ENCODE measurements at regions not wholly inside any gene's neighbourhood (a gene's known extent, or its start where the extent isn't known, plus 50 kb on each side); places are given as distances from the start of the nearest gene placed in this dataset.
"Not testable (repeated sequence)": the region's sequence is repeated elsewhere in the genome, so short reads cannot be mapped to it uniquely, and the experiment has no call there.

DNA sequence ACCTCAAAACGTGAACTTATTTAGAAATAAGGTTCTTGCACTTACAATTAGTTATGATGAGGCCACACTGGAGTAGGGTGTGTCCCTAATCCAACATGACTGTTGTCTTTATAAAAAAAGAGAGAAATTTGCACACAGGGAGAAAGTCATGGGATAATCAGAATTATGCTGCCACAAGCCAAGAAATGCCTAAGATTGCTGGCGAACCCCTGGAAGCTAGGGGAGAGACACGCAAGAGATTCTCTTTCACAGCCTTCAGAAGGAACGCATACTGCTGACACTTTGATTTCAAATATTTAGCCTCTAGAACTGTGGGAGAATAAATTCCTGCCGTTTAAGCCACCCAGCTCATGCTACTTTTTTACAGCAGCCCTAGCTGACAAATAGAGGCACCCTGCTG lies 138.3 kb downstream of the CCDC71L start:
- DNase-seq: no peak

DNA sequence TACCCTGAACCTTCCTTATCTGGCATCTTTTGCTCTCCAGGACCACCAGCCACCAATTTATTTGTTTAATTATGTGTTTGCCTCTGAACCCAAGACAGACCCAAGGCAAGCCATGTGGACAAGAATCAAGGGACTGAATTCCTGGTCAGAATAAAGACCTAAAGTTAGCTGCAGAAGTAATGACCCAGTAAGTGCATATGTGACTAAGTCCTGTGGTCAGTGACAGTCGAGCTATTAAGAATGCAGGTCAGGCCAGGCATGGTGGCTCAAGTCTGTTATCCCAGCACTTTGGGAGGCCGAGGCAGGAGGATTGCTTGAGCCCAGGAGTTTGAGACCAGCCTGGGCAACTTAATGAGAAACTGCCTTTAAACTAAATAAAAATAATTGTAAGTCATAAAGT lies 139.4 kb downstream of the CCDC71L start:
- DNase-seq: no peak

DNA sequence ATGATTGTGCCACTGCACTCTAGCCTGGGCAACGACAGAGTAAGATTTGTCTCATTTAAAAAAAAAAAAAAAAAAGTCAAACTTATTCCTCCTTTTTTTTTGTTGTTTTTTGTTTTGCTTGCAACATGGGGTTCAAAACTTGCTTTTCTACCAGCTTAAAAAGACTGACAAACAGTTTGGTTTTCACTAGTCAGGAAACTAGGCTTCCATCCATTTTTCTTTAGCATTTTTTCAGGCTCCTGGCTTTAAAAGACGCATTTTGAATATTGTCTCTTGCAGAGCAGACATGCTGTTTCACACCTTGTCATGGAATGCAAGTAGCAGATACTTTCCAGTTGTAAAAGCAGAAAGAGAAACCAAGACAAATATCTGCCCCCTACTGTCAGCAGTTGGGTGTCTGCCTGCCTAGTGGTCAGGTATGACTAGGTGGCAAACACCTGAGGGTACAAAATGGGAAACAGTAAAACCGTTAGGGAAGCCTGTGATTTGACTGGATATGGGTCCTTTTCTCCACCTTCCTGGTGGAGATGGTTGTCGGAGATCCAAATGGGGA lies 139.9 kb downstream of the CCDC71L start:
- DNase-seq: no peak

DNA sequence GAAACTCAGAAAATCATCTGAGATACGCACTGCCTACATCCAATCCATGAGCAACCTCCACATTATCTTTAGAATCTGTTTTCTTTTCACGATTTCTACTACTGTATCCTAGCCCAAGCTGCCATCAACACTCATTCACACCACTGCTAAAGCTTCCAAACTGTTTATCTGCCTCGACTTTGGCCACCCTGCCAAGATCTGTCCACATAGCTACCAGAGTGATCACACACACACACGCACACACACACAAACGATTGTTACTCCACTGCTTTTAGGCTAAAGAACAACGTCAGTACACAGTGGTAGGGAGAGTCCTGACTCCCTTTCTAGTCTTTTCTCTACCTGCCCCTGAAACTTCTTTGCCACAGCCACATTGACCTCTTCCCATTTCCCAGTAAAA lies 142.0 kb downstream of the CCDC71L start:
- no peak for DNase-seq

DNA sequence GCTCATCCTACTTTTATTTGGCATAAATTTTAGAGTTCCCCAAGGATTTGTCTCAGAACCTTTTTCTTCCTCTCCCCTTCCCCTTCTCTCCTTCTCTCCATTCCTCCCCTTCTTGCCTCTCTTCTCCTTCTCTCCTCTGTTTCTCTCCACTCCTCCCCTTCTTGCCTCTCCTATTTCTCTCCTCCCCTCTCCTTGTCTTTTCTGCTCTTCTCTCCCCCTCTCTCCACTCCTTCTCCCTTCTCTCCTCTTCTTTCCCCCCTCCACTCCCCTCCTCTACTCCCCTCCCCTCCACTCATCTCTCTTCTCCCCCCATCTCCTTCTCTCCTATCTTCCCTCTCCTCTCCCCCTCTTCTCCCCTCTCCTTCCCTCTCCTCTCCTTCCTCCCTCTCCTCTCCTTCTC lies 142.7 kb downstream of the CCDC71L start:
- DNase-seq: no peak

DNA sequence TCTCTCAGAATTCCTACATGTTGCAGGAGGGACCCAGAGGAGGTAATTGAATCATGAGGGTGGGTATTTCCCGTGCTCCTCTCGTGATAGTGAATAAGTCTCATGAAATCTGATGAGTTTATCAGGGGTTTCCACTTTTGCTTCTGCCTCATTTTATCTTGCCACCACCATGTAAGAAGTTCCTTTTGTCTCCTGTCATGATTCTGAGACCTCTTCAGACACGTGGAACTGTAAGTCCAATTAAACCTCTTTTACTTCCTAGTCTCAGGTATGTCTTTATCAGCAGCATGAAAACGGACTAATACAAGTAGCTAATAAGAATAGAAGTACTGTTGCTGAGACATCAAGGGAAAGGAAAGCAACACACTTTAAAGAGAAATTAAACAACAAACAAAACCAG lies 143.4 kb downstream of the CCDC71L start:
- no peak for DNase-seq

DNA sequence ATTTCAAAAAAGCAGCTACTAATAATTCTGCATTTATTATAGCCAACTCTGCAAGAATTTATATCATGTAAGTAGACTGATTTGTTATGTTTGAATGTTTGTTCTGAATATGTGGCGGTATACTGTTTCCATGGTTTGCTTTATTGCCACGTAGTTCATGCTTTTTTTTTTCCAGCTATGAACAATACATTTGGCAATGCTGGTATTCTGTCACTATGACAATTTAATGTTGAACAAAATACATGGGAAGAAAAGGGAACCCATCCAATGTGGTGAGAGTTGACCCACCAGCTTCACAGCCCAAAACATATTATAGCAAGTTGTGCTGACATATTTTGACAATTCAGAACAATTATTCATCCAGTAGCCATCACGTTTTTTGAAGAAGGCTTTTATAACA lies 145.6 kb downstream of the CCDC71L start:
- DNase-seq: no peak

DNA sequence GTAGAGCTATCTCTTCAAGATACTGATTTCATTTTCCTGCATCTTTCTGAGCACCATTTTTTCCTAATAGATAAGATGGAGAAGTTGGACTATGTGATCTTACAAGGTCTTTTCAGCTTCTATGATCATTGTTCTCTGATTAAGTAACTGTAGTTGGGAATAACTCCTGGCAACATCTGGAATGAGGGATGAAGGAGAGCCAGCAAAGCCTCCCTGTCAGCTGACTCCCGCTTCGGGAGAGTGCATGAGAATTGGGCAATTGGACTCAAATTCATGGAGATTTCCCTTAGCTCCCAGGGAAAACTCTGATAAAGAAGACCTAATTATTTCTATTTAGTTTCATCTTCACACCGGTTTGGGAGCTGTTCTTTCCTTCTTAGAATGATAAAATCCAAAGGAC lies 146.1 kb downstream of the CCDC71L start:
- DNase-seq: no peak

DNA sequence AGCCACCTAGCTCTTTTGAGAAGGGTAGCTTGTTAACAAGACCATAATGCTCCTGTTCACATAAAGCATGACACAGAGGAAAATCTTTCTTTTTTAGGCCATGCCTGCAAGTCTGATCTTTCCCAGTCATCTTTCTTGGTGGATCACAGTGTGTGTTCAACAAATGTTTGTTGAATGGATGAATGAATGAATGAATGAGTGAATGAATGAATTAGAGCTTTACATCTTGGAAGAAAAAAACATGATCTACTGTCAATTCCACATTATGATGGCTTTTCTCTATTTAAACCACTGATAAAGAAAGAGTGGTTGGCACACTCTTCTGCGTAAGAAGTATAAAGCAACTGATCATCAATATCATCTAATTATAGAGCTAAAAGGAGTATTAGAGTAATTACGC lies 148.7 kb downstream of the CCDC71L start:
- DNase-seq: no peak

DNA sequence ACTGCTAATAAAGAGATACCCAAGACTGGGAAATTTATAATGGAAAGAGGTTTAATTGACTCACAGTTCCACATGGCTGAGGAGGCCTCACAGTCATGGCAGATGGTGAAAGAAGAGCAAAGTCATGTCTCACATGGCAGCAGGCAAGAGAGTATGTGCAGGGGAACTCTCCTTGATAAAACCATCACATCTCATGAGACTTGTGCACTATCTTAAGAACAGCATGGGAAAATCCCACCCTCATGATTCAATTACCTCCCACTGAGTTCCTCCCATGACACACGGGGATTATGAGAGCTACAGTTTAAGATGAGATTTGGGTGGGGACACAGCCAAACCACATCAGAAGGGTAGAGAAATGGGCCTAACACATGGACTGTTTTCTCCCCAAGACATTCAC lies 156.3 kb downstream of the CCDC71L start:
- DNase-seq: no peak

DNA sequence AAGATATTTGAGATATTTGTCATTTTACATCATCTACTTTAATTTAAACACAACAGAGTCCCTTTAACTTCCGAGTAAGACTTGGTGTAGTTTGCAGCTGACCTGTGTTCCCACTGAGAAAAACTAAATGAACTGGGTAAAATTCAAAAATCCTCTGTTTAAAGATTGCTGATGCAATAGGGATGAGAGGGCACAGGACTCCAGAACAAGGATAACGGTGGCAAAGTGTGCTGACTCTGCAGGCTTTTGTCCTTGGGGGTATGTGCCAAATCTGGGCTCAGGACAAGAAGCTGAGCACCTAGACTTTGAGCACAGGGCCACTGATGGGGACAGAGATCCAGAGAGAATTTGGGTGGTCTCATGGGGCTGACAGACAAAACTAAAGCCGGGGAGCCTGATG lies 156.8 kb downstream of the CCDC71L start:
- DNase-seq: no peak

DNA sequence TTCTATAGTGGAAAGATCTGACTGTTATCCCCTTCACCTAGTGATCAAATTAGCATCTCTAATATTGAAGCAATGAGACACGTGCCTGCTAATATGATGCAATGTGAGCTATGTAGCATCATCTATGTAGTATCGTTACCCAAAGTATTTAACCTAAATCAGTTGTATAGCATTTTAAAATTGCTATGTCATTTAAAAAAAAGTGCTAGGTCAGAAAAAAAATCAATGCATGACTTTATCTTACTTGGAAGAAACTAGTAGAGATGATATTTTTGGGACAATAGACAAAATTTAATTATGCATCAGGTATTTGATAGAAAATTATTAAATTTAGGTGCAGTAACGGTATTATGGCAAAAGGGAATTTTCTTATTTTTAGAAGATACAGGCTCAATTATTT lies 157.3 kb downstream of the CCDC71L start:
- no peak for DNase-seq

DNA sequence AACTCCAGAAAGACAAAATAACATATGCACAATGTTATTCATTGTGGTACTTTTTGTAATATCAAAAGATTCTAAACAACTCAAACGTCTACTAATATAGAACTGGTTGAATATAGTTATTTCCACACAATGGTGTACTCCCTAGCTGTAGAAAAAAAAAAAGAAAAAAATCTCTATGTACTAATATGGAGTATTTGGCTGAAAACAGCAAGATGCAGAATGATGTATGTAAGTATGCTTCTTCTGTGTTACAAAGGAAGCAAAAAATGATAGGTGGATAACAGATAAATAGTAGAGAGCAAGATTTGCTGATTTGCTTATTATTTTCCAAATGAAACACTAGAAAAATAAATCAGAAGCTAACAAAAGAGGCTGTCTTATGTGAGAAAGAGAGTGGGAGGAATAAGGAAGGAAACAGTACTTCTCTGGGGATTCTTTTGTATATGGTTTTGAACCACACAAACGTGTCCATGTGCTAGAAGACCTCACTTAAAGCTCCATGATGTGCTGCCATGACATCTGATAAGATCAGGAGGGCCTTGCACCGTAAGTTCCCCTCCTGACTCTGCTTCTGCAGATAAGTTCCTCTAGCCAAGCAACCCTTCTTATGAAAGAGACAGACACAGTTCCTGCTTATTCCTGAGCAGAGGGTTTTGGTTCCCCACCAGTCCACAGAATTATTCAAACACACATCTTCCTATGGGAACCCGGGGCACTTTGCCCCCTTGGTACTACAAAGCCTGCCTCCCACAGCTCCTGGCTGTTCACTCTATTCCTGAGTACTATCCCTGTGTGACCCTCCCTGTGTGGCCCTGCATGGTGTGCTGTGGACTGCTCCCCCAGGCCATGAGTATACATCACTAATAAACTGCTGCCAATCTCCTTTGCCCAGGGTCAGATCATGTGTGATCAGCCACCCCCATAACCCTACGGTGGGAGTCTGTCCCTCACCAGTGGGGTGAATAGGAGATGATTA lies 159.1 kb downstream of the CCDC71L start:
- no peak for DNase-seq

DNA sequence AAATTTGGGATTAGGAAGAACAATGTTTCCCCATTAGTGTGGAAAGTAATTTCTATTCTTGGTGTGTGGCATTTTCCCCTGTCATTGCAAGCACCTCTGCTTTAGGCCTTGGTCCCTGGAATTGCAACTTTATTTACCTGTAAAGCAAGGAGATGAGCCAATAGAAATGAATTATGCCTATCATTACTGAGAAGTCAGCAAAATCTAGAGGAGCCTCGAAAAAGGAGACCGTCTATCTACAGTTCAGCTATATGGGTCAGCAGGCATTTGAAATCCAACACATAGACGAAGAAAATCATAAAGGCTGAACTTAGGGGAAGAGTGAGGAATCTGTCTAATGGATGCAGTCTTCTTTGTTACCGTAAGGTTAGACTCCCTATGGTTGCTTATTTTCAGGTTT lies 161.1 kb downstream of the CCDC71L start:
- no peak for DNase-seq

DNA sequence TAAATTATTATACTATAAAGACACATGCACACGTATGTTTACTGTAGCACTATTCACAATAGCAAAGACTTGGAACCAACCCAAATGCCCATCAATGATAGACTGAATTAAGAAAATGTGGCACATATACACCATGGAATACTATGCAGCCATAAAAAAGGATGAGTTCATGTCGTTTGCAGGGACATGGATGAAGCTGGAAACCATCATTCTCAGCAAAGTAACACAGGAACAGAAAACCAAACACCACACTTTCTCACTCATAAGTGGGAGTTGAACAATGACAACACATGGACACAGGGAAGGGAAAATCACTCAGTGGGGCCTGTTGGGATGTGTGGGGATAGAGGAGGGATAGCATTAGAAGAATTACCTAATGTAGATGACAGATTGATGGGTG lies 163.0 kb downstream of the CCDC71L start:
- DNase-seq: not testable (repeated sequence)

DNA sequence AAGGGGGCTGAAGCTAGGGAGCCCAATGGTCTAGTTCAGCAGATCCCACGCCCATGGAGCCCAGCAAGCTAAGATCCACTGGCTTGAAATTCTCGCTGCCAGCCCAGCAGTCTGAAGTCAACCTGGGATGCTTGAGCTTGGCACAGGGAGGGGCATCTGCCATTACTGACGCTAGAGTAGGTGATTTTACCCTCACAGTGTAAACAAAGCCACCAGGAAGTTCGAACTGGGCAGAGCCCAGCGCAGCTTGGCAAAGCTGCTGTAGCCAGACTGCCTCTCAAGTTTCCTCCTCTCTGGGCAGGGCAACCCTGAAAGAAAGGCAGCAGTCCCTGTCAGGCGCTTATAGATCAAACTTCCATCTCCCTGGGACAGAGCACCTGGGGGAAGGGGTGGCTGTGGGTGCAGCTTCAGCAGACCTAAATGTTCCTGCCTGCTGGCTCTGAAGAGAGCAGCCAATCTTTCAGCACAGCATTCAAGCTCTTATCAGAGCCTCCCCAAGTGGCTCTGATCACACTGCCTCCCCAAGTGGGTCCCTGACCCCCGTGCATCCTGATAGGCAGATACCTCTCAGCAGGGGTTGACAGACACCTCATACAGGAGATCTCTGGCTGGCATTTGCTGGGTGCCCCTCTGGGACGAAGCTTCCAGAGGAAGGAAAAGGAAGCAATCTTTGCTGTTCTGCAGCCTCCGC lies 167.8 kb downstream of the CCDC71L start:
- peak; percentile 5 for DNase-seq

DNA sequence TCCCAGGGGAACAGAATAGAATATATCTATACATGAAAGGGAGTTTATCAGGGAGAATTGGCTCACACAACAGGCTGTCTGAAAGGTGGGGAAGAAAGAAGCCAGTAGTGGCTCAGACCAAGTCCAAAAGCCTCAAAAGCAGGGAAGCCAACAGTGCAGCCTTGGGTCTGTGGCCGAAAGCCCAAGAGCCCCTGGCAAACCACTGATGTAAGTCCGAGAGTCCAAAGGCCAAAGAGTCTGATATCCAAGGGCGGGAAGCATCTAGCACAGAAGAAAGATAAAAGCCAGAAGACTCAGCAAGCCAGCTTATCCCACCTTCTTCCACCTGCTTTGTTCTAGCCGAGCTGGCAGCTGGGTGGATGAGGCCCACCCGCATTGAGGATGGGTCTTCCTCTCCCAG lies 172.5 kb downstream of the CCDC71L start:
- no peak for DNase-seq

DNA sequence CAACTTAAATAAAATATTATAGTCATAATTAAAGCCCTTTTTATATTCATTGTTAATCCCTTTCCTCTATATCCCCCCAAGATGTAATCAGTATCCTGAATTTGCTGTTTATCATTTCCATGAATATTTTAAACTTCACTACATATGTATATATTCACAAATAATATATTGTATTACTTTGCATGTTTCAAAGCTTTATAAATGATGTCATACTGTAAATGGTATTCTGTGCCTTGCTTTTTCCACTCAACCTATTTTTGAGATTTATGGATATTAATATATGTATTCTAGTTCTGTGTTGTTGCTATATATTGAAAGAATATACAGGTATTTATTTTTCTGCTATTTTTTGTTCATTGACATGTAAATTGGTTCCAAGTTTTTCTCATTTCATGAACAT lies 173.1 kb downstream of the CCDC71L start:
- DNase-seq: no peak

DNA sequence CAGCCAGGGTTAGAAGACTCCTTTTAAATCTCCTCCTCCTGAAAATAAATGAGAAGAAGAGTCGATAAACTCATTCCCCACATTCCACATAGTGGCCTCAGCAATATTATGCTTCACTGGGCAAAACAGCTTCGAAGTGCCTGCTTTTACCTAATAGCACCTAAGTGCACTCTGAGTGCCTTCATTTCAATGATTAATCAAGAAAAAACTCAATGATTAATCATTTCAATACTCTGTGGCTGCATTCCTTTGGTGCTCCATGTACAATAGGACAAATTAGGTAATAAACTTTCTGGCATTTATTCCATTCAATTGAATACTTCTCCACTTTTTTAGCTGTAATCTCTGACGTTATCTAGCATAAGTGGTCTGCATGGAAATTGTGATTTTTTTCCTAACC lies 174.6 kb downstream of the CCDC71L start:
- no peak for DNase-seq

DNA sequence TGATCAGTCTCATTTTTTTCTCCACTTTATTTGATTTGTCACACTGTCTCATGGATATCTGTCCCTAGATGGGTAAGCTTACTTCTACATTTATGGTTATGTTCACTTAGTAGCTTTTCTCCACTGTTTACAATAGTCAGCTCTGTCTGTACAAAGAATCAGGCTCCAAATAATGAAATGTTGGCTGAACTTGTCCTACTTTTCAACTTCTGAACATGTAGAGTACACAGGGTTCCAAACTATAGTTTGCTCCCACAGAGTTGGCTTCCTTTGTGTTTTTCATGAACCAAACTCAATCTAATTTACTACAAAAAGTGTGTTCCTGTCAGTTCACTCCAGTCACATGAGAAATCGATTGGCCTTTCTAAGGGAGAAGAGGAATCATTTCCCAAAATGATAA lies 175.0 kb downstream of the CCDC71L start:
- DNase-seq: no peak

DNA sequence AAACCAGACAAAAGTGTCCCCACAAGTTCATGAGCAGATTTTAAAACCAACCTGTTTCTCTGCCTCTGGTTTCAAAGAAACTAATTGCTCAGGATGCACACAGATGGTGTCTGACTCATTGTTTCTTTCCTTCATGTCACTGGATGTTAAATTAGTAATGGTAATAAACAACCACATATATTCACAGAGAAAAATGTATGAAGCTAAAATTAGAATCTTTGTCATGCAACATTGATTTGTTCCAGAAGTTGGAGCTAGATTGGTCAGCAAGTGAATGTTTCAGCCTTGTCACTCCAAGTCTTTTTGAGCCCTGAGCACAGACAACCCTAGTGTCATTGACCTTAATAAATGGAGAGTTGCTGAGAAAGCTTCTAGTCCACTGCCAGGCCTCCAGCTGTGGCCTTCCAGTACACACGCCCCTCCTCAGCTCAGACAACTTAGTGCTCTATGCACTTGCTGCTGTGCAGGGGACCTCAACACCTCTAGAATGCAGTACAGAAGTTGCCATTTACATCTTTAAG lies 175.9 kb downstream of the CCDC71L start:
- DNase-seq: no peak

DNA sequence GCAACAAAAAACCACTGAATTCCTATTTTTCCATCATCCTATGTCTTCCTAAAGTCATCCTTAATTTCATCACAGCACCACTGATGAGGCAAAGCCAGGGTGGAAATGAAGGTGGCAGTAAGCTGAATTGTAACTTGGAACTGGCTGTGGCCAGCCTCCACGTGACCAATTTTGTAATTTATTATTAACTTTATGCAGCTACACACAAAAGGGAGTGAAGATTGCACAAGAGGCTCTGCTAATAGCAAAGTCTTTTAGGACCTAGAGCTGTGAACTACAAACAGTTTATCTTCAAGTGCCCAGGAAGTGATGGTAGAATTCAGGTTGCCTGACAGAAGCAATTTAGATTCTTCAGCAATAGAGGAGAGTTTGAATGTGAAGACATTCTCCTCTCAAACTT lies 176.4 kb downstream of the CCDC71L start:
- DNase-seq: no peak

DNA sequence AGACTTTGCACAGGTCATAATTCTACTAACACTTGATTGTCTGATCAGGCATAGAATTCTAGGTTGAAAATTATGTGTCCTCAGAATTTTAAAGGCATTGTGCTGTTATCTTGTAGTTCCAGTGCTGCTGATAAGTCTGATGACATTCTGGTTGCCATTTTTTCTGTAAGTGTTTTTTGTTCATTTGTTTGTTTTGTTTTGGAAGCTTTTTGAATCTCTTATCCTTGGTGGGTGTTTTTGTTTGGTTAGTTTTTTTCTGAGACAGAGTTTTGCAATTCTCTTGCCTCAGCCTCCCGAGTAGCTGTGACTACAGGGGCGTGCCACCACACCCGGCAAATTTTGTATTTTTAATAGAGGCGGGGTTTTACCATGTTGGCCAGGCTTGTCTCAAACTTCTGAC lies 178.9 kb downstream of the CCDC71L start:
- DNase-seq: no peak

DNA sequence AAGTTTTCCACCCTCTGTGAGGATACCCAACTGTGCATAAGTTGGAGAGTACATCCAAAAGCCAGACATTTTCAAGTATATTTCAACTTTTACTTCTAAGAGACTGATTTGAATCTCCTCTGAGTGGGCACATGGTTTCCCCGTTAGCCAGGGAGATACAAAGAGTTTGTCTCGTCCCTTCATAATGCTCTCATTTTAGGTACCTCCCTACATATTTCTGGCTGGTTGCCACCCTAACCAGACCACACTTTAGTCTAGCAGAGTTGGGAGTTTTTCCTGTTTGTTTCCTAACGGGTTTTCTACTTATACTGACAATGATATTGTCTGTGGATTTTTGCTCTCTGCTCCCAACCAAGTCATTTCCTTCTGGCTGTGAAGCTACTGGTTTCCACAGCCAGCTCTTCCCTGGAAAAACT lies 180.3 kb downstream of the CCDC71L start:
- no peak for DNase-seq
